Activated naive CD4-positive, alpha-beta T cell treated with Interleukin-2 at 50 U/mL for 16 hours (primary cell): ENCODE measurements at regions not wholly inside any gene's neighbourhood (a gene's known extent, or its start where the extent isn't known, plus 50 kb on each side); places are given as distances from the start of the nearest gene placed in this dataset.
A peak's percentile ranks its signal among the peaks of the same experiment; 100 is the strongest.
"Not testable (repeated sequence)": the region's sequence is repeated elsewhere in the genome, so short reads cannot be mapped to it uniquely, and the experiment has no call there.

Experiments
- DNase-seq: peaks from one replicate; pipeline ENCODE4 v3.0.0-alpha.2; 2020

GRCh38 chr5:40346901-40347300 is 332.8 kb upstream of the PTGER4 start:
- DNase-seq, result no peak

GRCh38 chr5:40338434-40338833 is 341.3 kb upstream of the PTGER4 start:
- DNase-seq, result not testable (repeated sequence)

- DNase-seq, result no peak
Measured at GRCh38 chr5:40334242-40334635, 345.5 kb upstream of the PTGER4 start.

GRCh38 chr5:40333459-40334241 is 346.1 kb upstream of the PTGER4 start:
- DNase-seq, result peak; percentile 17

GRCh38 chr5:40332970-40333369 is 346.7 kb upstream of the PTGER4 start:
- DNase-seq, result no peak

GRCh38 chr5:40331616-40332015 is 348.1 kb upstream of the PTGER4 start:
- DNase-seq, result no peak

- DNase-seq, result no peak
Measured at GRCh38 chr5:40321514-40321913, 358.2 kb upstream of the PTGER4 start.

GRCh38 chr5:40318395-40318794 is 361.3 kb upstream of the PTGER4 start:
- no peak for DNase-seq

GRCh38 chr5:40317023-40317422 is 362.7 kb upstream of the PTGER4 start:
- no peak for DNase-seq

GRCh38 chr5:40315126-40315525 is 364.6 kb upstream of the PTGER4 start:
- no peak for DNase-seq

- no peak for DNase-seq
Measured at GRCh38 chr5:40314275-40314674, 365.4 kb upstream of the PTGER4 start.

- no peak for DNase-seq
Measured at GRCh38 chr5:40312205-40312604, 367.5 kb upstream of the PTGER4 start.

GRCh38 chr5:40309851-40310250 is 369.9 kb upstream of the PTGER4 start:
- DNase-seq, result no peak

- no peak for DNase-seq
Measured at GRCh38 chr5:40308867-40309266, 370.8 kb upstream of the PTGER4 start.

GRCh38 chr5:40307920-40308319 is 371.8 kb upstream of the PTGER4 start:
- DNase-seq, result no peak

GRCh38 chr5:40306869-40307487 is 372.7 kb upstream of the PTGER4 start:
- no peak for DNase-seq

- no peak for DNase-seq
Measured at GRCh38 chr5:40292006-40292405, 387.7 kb upstream of the PTGER4 start.

- no peak for DNase-seq
Measured at GRCh38 chr5:40291338-40291737, 388.4 kb upstream of the PTGER4 start.

GRCh38 chr5:40288800-40289485 is 390.8 kb upstream of the PTGER4 start:
- DNase-seq, result no peak

GRCh38 chr5:40284863-40285262 is 394.9 kb upstream of the PTGER4 start:
- no peak for DNase-seq

GRCh38 chr5:40278881-40279280 is 400.8 kb upstream of the PTGER4 start:
- DNase-seq, result no peak

GRCh38 chr5:40277161-40277906 is 402.4 kb upstream of the PTGER4 start:
- DNase-seq, result peak; percentile 25

GRCh38 chr5:40276426-40277102 is 403.2 kb upstream of the PTGER4 start:
- no peak for DNase-seq
